IMR-90 (cell line): ENCODE measurements at regions not wholly inside any gene's neighbourhood (a gene's known extent, or its start where the extent isn't known, plus 50 kb on each side); places are given as distances from the start of the nearest gene placed in this dataset.

ENCODE experiments used
- ATAC-seq: fragments of 200-7000 bp; cut with Tn5 transposase; 2 replicates; pipeline ENCODE4 v1.9.1; 2020; ENCODE audit warnings: low read depth, mild to moderate bottlenecking, moderate library complexity
- BruUV-seq: library from RNA; stranded (reverse); fragments of 400-500 nt; replicated peaks from 2 replicates; lab custom pipeline; 2021; lab: Mats Ljungman, UMichigan
- CTCF ChIA-PET: fragments of 300-600 bp; formaldehyde crosslinking; extraction: SDS; loops from one replicate; lab custom pipeline; 2021; ENCODE audit warnings: antibody characterized with exemption; lab: Yijun Ruan, JAX
- POLR2A ChIA-PET: fragments of 300-600 bp; sonication (Branson Sonifier 250); formaldehyde crosslinking; loops from one replicate; lab custom pipeline; 2022; ENCODE audit warnings: antibody characterized with exemption; ENCODE audit not compliant: unreplicated experiment; lab: Charles Lee
- DNase-seq: peaks from one replicate; pipeline ENCODE4 v3.0.0; 2013
- H2AFZ ChIP-seq: replicated peaks from 2 replicates; pipeline ENCODE3; 2013; ENCODE audit warnings: low read length, mild to moderate bottlenecking; ENCODE audit not compliant: poor library complexity
- H2AK5ac ChIP-seq: 2 replicates; pipeline ENCODE4 v1.6.1; 2013; ENCODE audit warnings: low read depth, low read length, inconsistent platforms
- H2AK9ac ChIP-seq: replicated peaks from 2 replicates; pipeline ENCODE3; 2013; ENCODE audit warnings: mild to moderate bottlenecking, low read depth, low read length, moderate library complexity; ENCODE audit not compliant: poor library complexity
- H2BK120ac ChIP-seq: 2 replicates; pipeline ENCODE4 v1.6.1; 2013; ENCODE audit warnings: low read depth, low read length, inconsistent platforms
- H2BK15ac ChIP-seq: 3 replicates; pipeline ENCODE4 v1.6.1; 2013; ENCODE audit warnings: low read depth, low read length, inconsistent platforms
- H2BK20ac ChIP-seq: 2 replicates; pipeline ENCODE4 v1.6.1; 2013; ENCODE audit warnings: low read depth, mild to moderate bottlenecking, inconsistent platforms, low read length, moderate library complexity
- H2BK5ac ChIP-seq: 2 replicates; pipeline ENCODE4 v1.6.1; 2013; ENCODE audit warnings: mild to moderate bottlenecking, low read depth, low read length, inconsistent platforms; ENCODE audit not compliant: poor library complexity, severe bottlenecking
- H3K14ac ChIP-seq: replicated peaks from 2 replicates; pipeline ENCODE4 v1.6.1; 2013; ENCODE audit warnings: low read depth, low read length, inconsistent platforms
- H3K18ac ChIP-seq: 2 replicates; pipeline ENCODE4 v1.6.1; 2013; ENCODE audit warnings: low read depth, low read length, control low read depth
- H3K23ac ChIP-seq: 2 replicates; pipeline ENCODE4 v1.6.1; 2013; ENCODE audit warnings: low read depth, low read length, inconsistent platforms
- H3K27ac ChIP-seq: 2 replicates; pipeline ENCODE4 v1.5.1; 2013; ENCODE audit warnings: mild to moderate bottlenecking, control low read depth, low read length; ENCODE audit not compliant: insufficient read depth
- H3K27me3 ChIP-seq: 2 replicates; pipeline ENCODE4 v1.6.1; 2013; ENCODE audit warnings: low read length; ENCODE audit not compliant: control insufficient read depth, insufficient read depth
- H3K36me3 ChIP-seq: 2 replicates; pipeline ENCODE4 v1.6.1; 2013; ENCODE audit warnings: low read length, mixed read lengths; ENCODE audit not compliant: control insufficient read depth, insufficient read depth
- H3K4ac ChIP-seq: 2 replicates; pipeline ENCODE4 v1.6.1; 2013; ENCODE audit warnings: low read depth, low read length, inconsistent platforms
- H3K4me1 ChIP-seq: 2 replicates; pipeline ENCODE4 v1.6.1; 2013; ENCODE audit warnings: low read length, mixed read lengths; ENCODE audit not compliant: control insufficient read depth, insufficient read depth
- H3K4me2 ChIP-seq: 2 replicates; pipeline ENCODE4 v1.6.1; 2013; ENCODE audit warnings: low read depth, mild to moderate bottlenecking, control low read depth, low read length, moderate library complexity
- H3K4me3 ChIP-seq: 2 replicates; pipeline ENCODE4 v1.5.1; 2013; ENCODE audit warnings: low read depth, mild to moderate bottlenecking, control low read depth, low read length, moderate library complexity; ENCODE audit not compliant: insufficient read depth
- H3K56ac ChIP-seq: 2 replicates; pipeline ENCODE4 v1.6.1; 2013; ENCODE audit warnings: low read length, inconsistent platforms; ENCODE audit not compliant: insufficient read depth; ENCODE audit errors: extremely low read depth
- H3K79me1 ChIP-seq, 2 experiments: 2 replicates each; pipeline ENCODE4 v1.6.1; 2013; ENCODE audit warnings: low read length in 2 of 2, inconsistent platforms in 1 of 2, low read depth in 1 of 2
- H3K9ac ChIP-seq: 2 replicates; pipeline ENCODE4 v1.6.1; 2013; ENCODE audit warnings: low read depth, low read length, control low read depth
- H3K9me1 ChIP-seq: 2 replicates; pipeline ENCODE4 v1.6.1; 2013; ENCODE audit warnings: low read length, inconsistent platforms; ENCODE audit not compliant: insufficient read depth
- H3K9me3 ChIP-seq: 2 replicates; pipeline ENCODE4 v1.6.1; 2013; ENCODE audit warnings: low read length; ENCODE audit not compliant: control insufficient read depth, insufficient read depth
- H4K20me1 ChIP-seq: 2 replicates; pipeline ENCODE4 v1.6.1; 2013; ENCODE audit warnings: low read length, inconsistent platforms; ENCODE audit not compliant: insufficient read depth
- H4K5ac ChIP-seq: 2 replicates; pipeline ENCODE4 v1.6.1; 2013; ENCODE audit warnings: mild to moderate bottlenecking, low read depth, low read length, control low read depth
- H4K8ac ChIP-seq, 2 experiments: 2 replicates each; pipeline ENCODE4 v1.6.1; 2013; ENCODE audit warnings: low read depth in 2 of 2, low read length in 2 of 2, control low read depth in 1 of 2, inconsistent platforms in 1 of 2
- H4K91ac ChIP-seq: 2 replicates; pipeline ENCODE4 v1.6.1; 2013; ENCODE audit warnings: low read depth, low read length, inconsistent platforms; ENCODE audit not compliant: insufficient read depth
- BHLHE40 ChIP-seq: fragments of 150-350 bp; IDR thresholded peaks from 2 replicates; pipeline ENCODE4 v1.6.1; 2016; ENCODE audit warnings: mild to moderate bottlenecking, low read depth, low read length
- CEBPB ChIP-seq: IDR thresholded peaks from 2 replicates; pipeline ENCODE4 v1.6.1; 2012; ENCODE audit warnings: low read depth, low read length, improper control_type of control experiment
- CHD1 ChIP-seq: IDR thresholded peaks from 2 replicates; pipeline ENCODE4 v1.6.1; 2012; ENCODE audit warnings: low read depth, low read length, improper control_type of control experiment
- FOS ChIP-seq: fragments of 150-350 bp; IDR thresholded peaks from 2 replicates; pipeline ENCODE4 v1.6.1; 2016; ENCODE audit warnings: low read depth, low read length
- MAFK ChIP-seq: IDR thresholded peaks from 2 replicates; pipeline ENCODE4 v1.6.1; 2012; ENCODE audit warnings: low read depth, low read length, improper control_type of control experiment
- MAZ ChIP-seq: IDR thresholded peaks from 2 replicates; pipeline ENCODE4 v1.6.1; 2012; ENCODE audit warnings: low read depth, mild to moderate bottlenecking, low read length, improper control_type of control experiment, moderate library complexity, borderline replicate concordance
- MXI1 ChIP-seq: IDR thresholded peaks from 2 replicates; pipeline ENCODE4 v1.6.1; 2012; ENCODE audit warnings: low read depth, mild to moderate bottlenecking, low read length, moderate library complexity, borderline replicate concordance
- NFE2L2 ChIP-seq: fragments of 150-350 bp; IDR thresholded peaks from 2 replicates; pipeline ENCODE4 v1.6.1; 2016; ENCODE audit warnings: low read depth, mild to moderate bottlenecking, low read length
- POLR2A ChIP-seq: IDR thresholded peaks from 2 replicates; pipeline ENCODE4 v1.6.1; 2012; ENCODE audit warnings: mild to moderate bottlenecking, low read depth, low read length
- RAD21 ChIP-seq: IDR thresholded peaks from 2 replicates; pipeline ENCODE4 v1.6.1; 2012; ENCODE audit warnings: low read length, improper control_type of control experiment
- RCOR1 ChIP-seq: IDR thresholded peaks from 2 replicates; pipeline ENCODE4 v1.6.1; 2012; ENCODE audit warnings: mild to moderate bottlenecking, low read length, improper control_type of control experiment; ENCODE audit not compliant: insufficient replicate concordance
- RFX5 ChIP-seq: IDR thresholded peaks from 2 replicates; pipeline ENCODE4 v1.8.0; 2012; ENCODE audit warnings: low read depth, mild to moderate bottlenecking, low read length, moderate library complexity
- SMC3 ChIP-seq: fragments of 150-350 bp; IDR thresholded peaks from 2 replicates; pipeline ENCODE4 v1.6.1; 2016; ENCODE audit warnings: low read depth, mild to moderate bottlenecking, antibody characterized with exemption, low read length, moderate library complexity
- WGBS, 2 experiments: methylation state at CpG; one replicate each; pipeline versions ENCODE4 v1.1.5 to v1.1.7; 2013; ENCODE audit warnings: missing lambda C conversion rate in 2 of 2; ENCODE audit not compliant: insufficient read length in 1 of 2; ENCODE audit errors: extremely low coverage in 2 of 2; 5-methylcytosine and 5-hydroxymethylcytosine counted together
- dilution Hi-C: fragments of 300-500 bp; cut with HindIII; formaldehyde crosslinking; loops from one replicate; pipeline ENCODE4 v1.14.3; 2018; ENCODE audit warnings: low sequenced_read_pairs; ENCODE audit not compliant: unreplicated experiment
- in situ Hi-C: fragments of 300-500 bp; cut with MboI; formaldehyde crosslinking; loops from 3 replicates; pipeline ENCODE4 v1.14.3; 2019; ENCODE audit warnings: low sequenced_read_pairs, inconsistent platforms, mixed read lengths
- intact Hi-C: fragments of 100-400 bp; cut with micrococcal nuclease; formaldehyde crosslinking; loops from 2 replicates; pipeline ENCODE4 v1.10.0; 2022
- TF ChIP-seq, protein P1 (sequence below): conservative IDR thresholded peaks from 2 replicates; pipeline ENCODE4 v1.5.1; 2012; ENCODE audit warnings: mild to moderate bottlenecking, low read depth, low read length, improper control_type of control experiment
- TF ChIP-seq, protein P2 (sequence below): fragments of 150-350 bp; IDR thresholded peaks from 2 replicates; pipeline ENCODE4 v1.6.1; 2017; ENCODE audit warnings: mild to moderate bottlenecking, antibody characterized with exemption, low read length, low read depth
- TF ChIP-seq, protein P3 (sequence below): fragments of 150-350 bp; IDR thresholded peaks from 2 replicates; pipeline ENCODE4 v1.6.1; 2016; ENCODE audit warnings: low read depth, mild to moderate bottlenecking, low read length, moderate library complexity, borderline replicate concordance

DNA sequence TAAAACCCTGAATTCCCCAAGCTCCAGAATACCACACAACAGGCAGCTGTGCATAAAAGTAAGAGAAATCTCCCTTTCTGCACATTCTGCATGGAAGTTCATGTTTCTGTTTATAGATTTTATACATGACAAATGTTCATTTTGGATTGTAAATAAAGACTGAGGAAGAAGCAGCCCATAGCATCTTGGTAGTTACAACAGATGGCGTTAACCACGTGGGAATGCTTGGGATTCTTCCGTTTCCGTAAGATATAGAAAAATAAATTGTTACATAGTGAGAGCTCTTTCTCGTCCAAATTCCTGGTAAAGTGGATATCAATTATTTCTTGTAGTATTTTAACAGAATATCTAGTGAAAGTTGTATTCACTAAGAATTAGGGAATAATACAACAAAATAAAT, 1016.5 kb downstream of the GRM8 start:
- Histone ChIP-seq H2BK120ac (no peak overlapping the region), H3K9me3 (0 out of 2 replicates have a peak, but pooled peaks cover 1% of the 10 kb centered on the region), H2AFZ (no peak overlapping the region), H2BK20ac (no peak overlapping the region), H2BK15ac (no peak overlapping the region), H3K4me1 (no peaks in the 10 kb centered on the region), H3K4me3 (no peak overlapping the region), H4K5ac (no peak overlapping the region), H2AK9ac (no peak overlapping the region), H3K9me1 (no peaks in the 10 kb centered on the region), H3K4me2 (no peak overlapping the region), H3K56ac (no peak overlapping the region), H3K4ac (no peak overlapping the region), H3K18ac (no peak overlapping the region), H3K36me3 (no peaks in the 10 kb centered on the region), H3K9ac (no peak overlapping the region), H3K14ac (no peak overlapping the region), H4K20me1 (no peaks in the 10 kb centered on the region), H4K8ac (no peak overlapping the region), H2BK5ac (no peak overlapping the region), H3K27me3 (no peaks in the 10 kb centered on the region), H2AK5ac (no peak overlapping the region), H3K23ac (no peak overlapping the region), H4K91ac (no peak overlapping the region), H3K27ac (no peak overlapping the region), H3K79me1 (no peaks in the 10 kb centered on the region)
- in situ Hi-C loops: no loop called here
- BruUV-seq: no TSS peak
- dilution Hi-C loops: no loop called here
- ATAC-seq (no peak), DNase-seq (no peak)
- intact Hi-C loops: no loop called here
- ChIA-PET POLR2A (interaction anchor here (0.9 kb wide), 1 partner anchor 368 kb away, joined by 3 read pairs; no protein-coding TSS in a partner anchor), CTCF (no interaction called here)
- no CpG with 5 or more reads among the region's 5 CpGs for WGBS, 2 experiments
- TF ChIP-seq FOS: no peak
- no peak for TF ChIP-seq POLR2A
- TF ChIP-seq MXI1: no peak
- no peak for TF ChIP-seq RCOR1
- TF ChIP-seq CEBPB: no peak
- TF ChIP-seq RAD21: no peak
- TF ChIP-seq, protein P1, sequence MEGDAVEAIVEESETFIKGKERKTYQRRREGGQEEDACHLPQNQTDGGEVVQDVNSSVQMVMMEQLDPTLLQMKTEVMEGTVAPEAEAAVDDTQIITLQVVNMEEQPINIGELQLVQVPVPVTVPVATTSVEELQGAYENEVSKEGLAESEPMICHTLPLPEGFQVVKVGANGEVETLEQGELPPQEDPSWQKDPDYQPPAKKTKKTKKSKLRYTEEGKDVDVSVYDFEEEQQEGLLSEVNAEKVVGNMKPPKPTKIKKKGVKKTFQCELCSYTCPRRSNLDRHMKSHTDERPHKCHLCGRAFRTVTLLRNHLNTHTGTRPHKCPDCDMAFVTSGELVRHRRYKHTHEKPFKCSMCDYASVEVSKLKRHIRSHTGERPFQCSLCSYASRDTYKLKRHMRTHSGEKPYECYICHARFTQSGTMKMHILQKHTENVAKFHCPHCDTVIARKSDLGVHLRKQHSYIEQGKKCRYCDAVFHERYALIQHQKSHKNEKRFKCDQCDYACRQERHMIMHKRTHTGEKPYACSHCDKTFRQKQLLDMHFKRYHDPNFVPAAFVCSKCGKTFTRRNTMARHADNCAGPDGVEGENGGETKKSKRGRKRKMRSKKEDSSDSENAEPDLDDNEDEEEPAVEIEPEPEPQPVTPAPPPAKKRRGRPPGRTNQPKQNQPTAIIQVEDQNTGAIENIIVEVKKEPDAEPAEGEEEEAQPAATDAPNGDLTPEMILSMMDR: no peak
- no peak for TF ChIP-seq BHLHE40
- no peak for TF ChIP-seq RFX5
- TF ChIP-seq, protein P2, sequence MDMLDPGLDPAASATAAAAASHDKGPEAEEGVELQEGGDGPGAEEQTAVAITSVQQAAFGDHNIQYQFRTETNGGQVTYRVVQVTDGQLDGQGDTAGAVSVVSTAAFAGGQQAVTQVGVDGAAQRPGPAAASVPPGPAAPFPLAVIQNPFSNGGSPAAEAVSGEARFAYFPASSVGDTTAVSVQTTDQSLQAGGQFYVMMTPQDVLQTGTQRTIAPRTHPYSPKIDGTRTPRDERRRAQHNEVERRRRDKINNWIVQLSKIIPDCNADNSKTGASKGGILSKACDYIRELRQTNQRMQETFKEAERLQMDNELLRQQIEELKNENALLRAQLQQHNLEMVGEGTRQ: no peak
- no peak for TF ChIP-seq CHD1
- TF ChIP-seq, protein P3, sequence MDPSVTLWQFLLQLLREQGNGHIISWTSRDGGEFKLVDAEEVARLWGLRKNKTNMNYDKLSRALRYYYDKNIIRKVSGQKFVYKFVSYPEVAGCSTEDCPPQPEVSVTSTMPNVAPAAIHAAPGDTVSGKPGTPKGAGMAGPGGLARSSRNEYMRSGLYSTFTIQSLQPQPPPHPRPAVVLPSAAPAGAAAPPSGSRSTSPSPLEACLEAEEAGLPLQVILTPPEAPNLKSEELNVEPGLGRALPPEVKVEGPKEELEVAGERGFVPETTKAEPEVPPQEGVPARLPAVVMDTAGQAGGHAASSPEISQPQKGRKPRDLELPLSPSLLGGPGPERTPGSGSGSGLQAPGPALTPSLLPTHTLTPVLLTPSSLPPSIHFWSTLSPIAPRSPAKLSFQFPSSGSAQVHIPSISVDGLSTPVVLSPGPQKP: no peak
- no peak for TF ChIP-seq NFE2L2
- TF ChIP-seq MAFK: no peak
- TF ChIP-seq MAZ: no peak
- no peak for TF ChIP-seq SMC3
